Karpas-422 (cell line): ENCODE measurements at regions not wholly inside any gene's neighbourhood (a gene's known extent, or its start where the extent isn't known, plus 50 kb on each side); places are given as distances from the start of the nearest gene placed in this dataset.
"Not testable (repeated sequence)": the region's sequence is repeated elsewhere in the genome, so short reads cannot be mapped to it uniquely, and the experiment has no call there.

Experiments used
- DNase-seq: peaks from one replicate; pipeline ENCODE4 v3.0.0-alpha.2; 2015
- H2AFZ ChIP-seq: fragments of 200-600 bp; sonication (generic); 2 replicates; pipeline ENCODE4 v1.6.1; 2014; ENCODE audit warnings: antibody characterized with exemption, low read length, mixed read lengths
- H3K27ac ChIP-seq: fragments of 200-600 bp; sonication (generic); 2 replicates; pipeline ENCODE4 v1.5.1; 2014; ENCODE audit warnings: mild to moderate bottlenecking, low read length, moderate library complexity
- H3K27me3 ChIP-seq: fragments of 200-600 bp; sonication (generic); 2 replicates; pipeline ENCODE4 v1.6.1; 2014; ENCODE audit warnings: low read length, mixed read lengths
- H3K36me3 ChIP-seq: fragments of 200-600 bp; sonication (generic); 2 replicates; pipeline ENCODE4 v1.6.1; 2014; ENCODE audit warnings: low read length, mixed read lengths; ENCODE audit not compliant: insufficient read depth
- H3K4me1 ChIP-seq: fragments of 200-600 bp; sonication (generic); 2 replicates; pipeline ENCODE4 v1.6.1; 2014; ENCODE audit warnings: mild to moderate bottlenecking, low read length, mixed read lengths
- H3K4me2 ChIP-seq: fragments of 200-600 bp; sonication (generic); 2 replicates; pipeline ENCODE4 v1.6.1; 2014; ENCODE audit warnings: low read length, low read depth, mild to moderate bottlenecking; ENCODE audit not compliant: poor library complexity, severe bottlenecking
- H3K4me3 ChIP-seq: fragments of 200-600 bp; sonication (generic); 2 replicates; pipeline ENCODE4 v1.5.1; 2014; ENCODE audit warnings: mild to moderate bottlenecking, antibody characterized with exemption, low read length, mixed read lengths
- H3K79me2 ChIP-seq: fragments of 200-600 bp; sonication (generic); 2 replicates; pipeline ENCODE4 v1.6.1; 2014; ENCODE audit warnings: mild to moderate bottlenecking, low read length, mixed read lengths
- H3K9ac ChIP-seq: fragments of 200-600 bp; sonication (generic); 2 replicates; pipeline ENCODE4 v1.6.0; 2014; ENCODE audit warnings: low read length
- H3K9me2 ChIP-seq: fragments of 200-600 bp; sonication (generic), shearing (Covaris generic); replicated peaks from 2 replicates; pipeline ENCODE4 v1.6.0; 2014; ENCODE audit warnings: mild to moderate bottlenecking, low read length, moderate library complexity; ENCODE audit not compliant: insufficient read depth
- H3K9me3 ChIP-seq: fragments of 300-700, 200-600 bp; sonication (generic); 2 replicates; pipeline ENCODE4 v1.6.1; 2014; ENCODE audit warnings: low read length, mixed read lengths
- H4K20me1 ChIP-seq: fragments of 200-600 bp; sonication (generic); 2 replicates; pipeline ENCODE4 v1.6.1; 2014; ENCODE audit warnings: mild to moderate bottlenecking, antibody characterized with exemption, low read length, low read depth; ENCODE audit not compliant: insufficient read depth

- Histone ChIP-seq H3K79me2 (no peaks in the 10 kb centered on the region), H2AFZ (no peak overlapping the region), H3K9ac (no peak overlapping the region), H3K4me1 (no peaks in the 10 kb centered on the region), H3K4me2 (no peak overlapping the region), H3K4me3 (no peak overlapping the region), H3K9me3 (peaks cover 21% of the 10 kb centered on the region), H3K27ac (no peak overlapping the region), H3K36me3 (no peaks in the 10 kb centered on the region), H3K9me2 (no peaks in the 10 kb centered on the region), H4K20me1 (no peaks in the 10 kb centered on the region), H3K27me3 (no peaks in the 10 kb centered on the region)
- DNase-seq = no peak
Measured at GRCh38 chr3:174538151-174538550, 321.0 kb upstream of the NAALADL2 start.

- Histone ChIP-seq H3K9me2 (no peaks in the 10 kb centered on the region), H2AFZ (no peak overlapping the region), H3K4me3 (no peak overlapping the region), H3K9ac (no peak overlapping the region), H3K9me3 (peaks cover 21% of the 10 kb centered on the region), H3K4me2 (no peak overlapping the region), H3K27me3 (no peaks in the 10 kb centered on the region), H3K79me2 (no peaks in the 10 kb centered on the region), H3K27ac (no peak overlapping the region), H3K36me3 (no peaks in the 10 kb centered on the region), H3K4me1 (no peaks in the 10 kb centered on the region), H4K20me1 (no peaks in the 10 kb centered on the region)
- no peak for DNase-seq
Measured at GRCh38 chr3:174540116-174540908, 318.8 kb upstream of the NAALADL2 start.

GRCh38 chr3:174541708-174542315, 317.3 kb upstream of the NAALADL2 start:
- no peaks in the 10 kb centered on the region for H3K36me3 ChIP-seq
- no peak overlapping the region for H2AFZ ChIP-seq
- H3K27ac ChIP-seq = no peak overlapping the region
- H3K27me3 ChIP-seq = no peaks in the 10 kb centered on the region
- no peaks in the 10 kb centered on the region for H3K4me1 ChIP-seq
- H4K20me1 ChIP-seq = no peaks in the 10 kb centered on the region
- DNase-seq = no peak
- no peak overlapping the region for H3K4me3 ChIP-seq
- H3K9me2 ChIP-seq = no peaks in the 10 kb centered on the region
- H3K9ac ChIP-seq = no peak overlapping the region
- H3K4me2 ChIP-seq = no peak overlapping the region
- H3K9me3 ChIP-seq = peaks cover 21% of the 10 kb centered on the region
- H3K79me2 ChIP-seq = no peaks in the 10 kb centered on the region

- no peak overlapping the region for H2AFZ ChIP-seq
- no peaks in the 10 kb centered on the region for H3K79me2 ChIP-seq
- no peaks in the 10 kb centered on the region for H3K27me3 ChIP-seq
- H3K4me2 ChIP-seq = no peak overlapping the region
- no peaks in the 10 kb centered on the region for H3K4me1 ChIP-seq
- peaks cover 8% of the 10 kb centered on the region for H3K9me3 ChIP-seq
- H3K27ac ChIP-seq = no peak overlapping the region
- no peaks in the 10 kb centered on the region for H3K9me2 ChIP-seq
- H3K4me3 ChIP-seq = no peak overlapping the region
- no peak for DNase-seq
- no peak overlapping the region for H3K9ac ChIP-seq
- H4K20me1 ChIP-seq = no peaks in the 10 kb centered on the region
- H3K36me3 ChIP-seq = no peaks in the 10 kb centered on the region
Measured at GRCh38 chr3:174547801-174548435, 311.2 kb upstream of the NAALADL2 start.

GRCh38 chr3:174548841-174549623, 310.1 kb upstream of the NAALADL2 start:
- Histone ChIP-seq H2AFZ (no peak overlapping the region), H3K27me3 (no peaks in the 10 kb centered on the region), H3K4me3 (no peak overlapping the region), H3K27ac (no peak overlapping the region), H3K79me2 (no peaks in the 10 kb centered on the region), H3K4me2 (no peak overlapping the region), H3K4me1 (no peaks in the 10 kb centered on the region), H3K36me3 (no peaks in the 10 kb centered on the region), H3K9ac (no peak overlapping the region), H3K9me3 (peaks cover 6% of the 10 kb centered on the region; the same call in 1 of the 2 replicates), H4K20me1 (no peaks in the 10 kb centered on the region), H3K9me2 (no peaks in the 10 kb centered on the region)
- no peak for DNase-seq

GRCh38 chr3:174581558-174581957, 277.6 kb upstream of the NAALADL2 start:
- Histone ChIP-seq H3K36me3 (no peaks in the 10 kb centered on the region), H3K9me3 (peaks cover 25% of the 10 kb centered on the region), H3K9ac (no peak overlapping the region), H3K9me2 (no peaks in the 10 kb centered on the region), H3K79me2 (no peaks in the 10 kb centered on the region), H2AFZ (no peak overlapping the region), H3K27ac (no peak overlapping the region), H4K20me1 (no peaks in the 10 kb centered on the region), H3K4me3 (no peak overlapping the region), H3K4me2 (no peak overlapping the region), H3K27me3 (no peaks in the 10 kb centered on the region), H3K4me1 (no peaks in the 10 kb centered on the region)
- DNase-seq = no peak

GRCh38 chr3:174583396-174583795, 275.7 kb upstream of the NAALADL2 start:
- H3K9ac ChIP-seq = no peak overlapping the region
- H3K9me3 ChIP-seq = peaks cover 25% of the 10 kb centered on the region
- no peaks in the 10 kb centered on the region for H4K20me1 ChIP-seq
- no peaks in the 10 kb centered on the region for H3K4me1 ChIP-seq
- H2AFZ ChIP-seq = no peak overlapping the region
- H3K4me2 ChIP-seq = no peak overlapping the region
- no peak overlapping the region for H3K27ac ChIP-seq
- H3K27me3 ChIP-seq = no peaks in the 10 kb centered on the region
- no peaks in the 10 kb centered on the region for H3K79me2 ChIP-seq
- no peak overlapping the region for H3K4me3 ChIP-seq
- DNase-seq = no peak
- no peaks in the 10 kb centered on the region for H3K36me3 ChIP-seq
- no peaks in the 10 kb centered on the region for H3K9me2 ChIP-seq

- H3K4me2 ChIP-seq, H3K9ac ChIP-seq, H3K9me2 ChIP-seq, H3K4me3 ChIP-seq, H3K36me3 ChIP-seq, H2AFZ ChIP-seq, DNase-seq, H3K27ac ChIP-seq, H3K27me3 ChIP-seq, H3K4me1 ChIP-seq, H3K79me2 ChIP-seq, H4K20me1 ChIP-seq: not testable (repeated sequence)
- peaks cover 16% of the 10 kb centered on the region for H3K9me3 ChIP-seq
Measured at GRCh38 chr3:174587137-174587536, 272.0 kb upstream of the NAALADL2 start.
